H9 (cell line): ENCODE measurements at regions not wholly inside any gene's neighbourhood (a gene's known extent, or its start where the extent isn't known, plus 50 kb on each side); places are given as distances from the start of the nearest gene placed in this dataset.

ENCODE experiments used
- DNase-seq: peaks from one replicate; pipeline ENCODE4 v3.0.0-alpha.2; 2017
- H2AFZ ChIP-seq: one replicate; pipeline ENCODE4 v1.6.1; 2013; ENCODE audit warnings: mild to moderate bottlenecking, low read length, control low read depth, moderate library complexity
- H2AK5ac ChIP-seq: 2 replicates; pipeline ENCODE4 v1.6.1; 2013; ENCODE audit warnings: low read length, control low read depth, mixed read lengths; ENCODE audit not compliant: insufficient read length
- H2BK120ac ChIP-seq: one replicate; pipeline ENCODE4 v1.6.1; 2013; ENCODE audit warnings: low read depth, mild to moderate bottlenecking, low read length, control low read depth, inconsistent platforms; ENCODE audit not compliant: poor library complexity, severe bottlenecking
- H2BK12ac ChIP-seq: 2 replicates; pipeline ENCODE4 v1.6.1; 2013; ENCODE audit warnings: low read length, control low read depth, mixed read lengths, low read depth; ENCODE audit not compliant: insufficient read length
- H2BK15ac ChIP-seq: 2 replicates; pipeline ENCODE4 v1.6.1; 2013; ENCODE audit warnings: low read depth, low read length, control low read depth
- H2BK20ac ChIP-seq: one replicate; pipeline ENCODE4 v1.6.1; 2013; ENCODE audit warnings: low read depth, mild to moderate bottlenecking, low read length, control low read depth, inconsistent platforms; ENCODE audit not compliant: poor library complexity, severe bottlenecking
- H2BK5ac ChIP-seq: 2 replicates; pipeline ENCODE4 v1.6.1; 2013; ENCODE audit warnings: low read length, control low read depth, mixed read lengths; ENCODE audit not compliant: insufficient read length
- H3K14ac ChIP-seq: 2 replicates; pipeline ENCODE4 v1.6.1; 2013; ENCODE audit warnings: low read length, control low read depth; ENCODE audit not compliant: insufficient read depth
- H3K18ac ChIP-seq: 2 replicates; pipeline ENCODE4 v1.6.1; 2013; ENCODE audit warnings: low read depth, mild to moderate bottlenecking, mixed read lengths, low read length, control low read depth; ENCODE audit not compliant: insufficient read length
- H3K23ac ChIP-seq: 2 replicates; pipeline ENCODE4 v1.6.1; 2013; ENCODE audit warnings: low read length, control low read depth, mixed read lengths, low read depth; ENCODE audit not compliant: insufficient read length
- H3K23me2 ChIP-seq: 2 replicates; pipeline ENCODE4 v1.6.1; 2013; ENCODE audit warnings: low read depth, mild to moderate bottlenecking, mixed read lengths, low read length, control low read depth; ENCODE audit not compliant: insufficient read length, poor library complexity, severe bottlenecking
- H3K27ac ChIP-seq: 2 replicates; pipeline ENCODE4 v1.5.1; 2013; ENCODE audit warnings: low read length, control low read depth, mixed read lengths, low read depth; ENCODE audit not compliant: insufficient read length
- H3K27me3 ChIP-seq: 2 replicates; pipeline ENCODE4 v1.6.1; 2013; ENCODE audit warnings: low read length, control low read depth, inconsistent platforms; ENCODE audit not compliant: insufficient read depth
- H3K4ac ChIP-seq: 2 replicates; pipeline ENCODE4 v1.6.1; 2013; ENCODE audit warnings: low read depth, mild to moderate bottlenecking, control low read depth, inconsistent platforms, low read length, moderate library complexity
- H3K4me1 ChIP-seq: 2 replicates; pipeline ENCODE4 v1.6.1; 2013; ENCODE audit warnings: low read length, control low read depth, inconsistent platforms; ENCODE audit not compliant: insufficient read depth
- H3K4me2 ChIP-seq: 2 replicates; pipeline ENCODE4 v1.6.1; 2013; ENCODE audit warnings: low read length, control low read depth, mixed read lengths; ENCODE audit not compliant: insufficient read length, insufficient read depth
- H3K56ac ChIP-seq: 2 replicates; pipeline ENCODE4 v1.6.1; 2013; ENCODE audit warnings: low read depth, mild to moderate bottlenecking, mixed read lengths, low read length, control low read depth; ENCODE audit not compliant: insufficient read length
- H3K79me1 ChIP-seq: 2 replicates; pipeline ENCODE4 v1.6.1; 2013; ENCODE audit warnings: low read depth, mild to moderate bottlenecking, moderate library complexity, low read length, control low read depth, inconsistent platforms; ENCODE audit not compliant: insufficient read depth, poor library complexity, severe bottlenecking
- H3K79me2 ChIP-seq: 2 replicates; pipeline ENCODE4 v1.6.1; 2013; ENCODE audit warnings: low read length, control low read depth, inconsistent platforms; ENCODE audit not compliant: insufficient read depth
- H3K9ac ChIP-seq: 2 replicates; pipeline ENCODE4 v1.6.1; 2013; ENCODE audit warnings: low read length, control low read depth, mixed read lengths; ENCODE audit not compliant: insufficient read length; ENCODE audit errors: extremely low read depth
- H3K9me3 ChIP-seq: one replicate; pipeline ENCODE4 v1.6.1; 2013; ENCODE audit warnings: low read depth, low read length, inconsistent platforms; ENCODE audit not compliant: control insufficient read depth
- H3T11ph ChIP-seq: one replicate; pipeline ENCODE4 v1.6.1; 2013; ENCODE audit warnings: mild to moderate bottlenecking, low read length, control low read depth, inconsistent platforms
- H4K20me1 ChIP-seq: one replicate; pipeline ENCODE4 v1.6.1; 2013; ENCODE audit not compliant: control insufficient read depth, insufficient read length, insufficient read depth
- H4K5ac ChIP-seq: 2 replicates; pipeline ENCODE4 v1.6.1; 2013; ENCODE audit warnings: low read depth, mild to moderate bottlenecking, mixed read lengths, low read length, control low read depth; ENCODE audit not compliant: insufficient read length
- H4K8ac ChIP-seq: replicated peaks from 2 replicates; pipeline ENCODE4 v1.6.1; 2013; ENCODE audit warnings: low read length, control low read depth, mixed read lengths, low read depth; ENCODE audit not compliant: insufficient read length
- H4K91ac ChIP-seq: 2 replicates; pipeline ENCODE4 v1.6.1; 2013; ENCODE audit warnings: low read depth, mild to moderate bottlenecking, moderate library complexity, mixed read lengths, low read length, control low read depth; ENCODE audit not compliant: insufficient read length
- H3K27ac Mint-ChIP-seq, 3 experiments: 2 replicates in 2 of 3; 3 replicates in 1 of 3; pipeline ENCODE4 v1.8.0; 2020 to 2021; ENCODE audit warnings: mixed read lengths in 3 of 3, mild to moderate bottlenecking in 1 of 3, moderate library complexity in 1 of 3
- H3K27me3 Mint-ChIP-seq: 2 replicates; pipeline ENCODE4 v1.8.0; 2021; ENCODE audit warnings: low read depth, mild to moderate bottlenecking, moderate library complexity, mixed read lengths
- H3K36me3 Mint-ChIP-seq, 3 experiments: 2 replicates in 2 of 3; 3 replicates in 1 of 3; pipeline ENCODE4 v1.8.0; 2020 to 2021; ENCODE audit warnings: low read depth in 3 of 3, mixed read lengths in 3 of 3; ENCODE audit not compliant: insufficient read depth in 1 of 3
- H3K4me1 Mint-ChIP-seq, 2 experiments: 2 replicates each; pipeline ENCODE4 v1.8.0; 2020; ENCODE audit warnings: mixed read lengths in 2 of 2
- H3K4me3 Mint-ChIP-seq, 2 experiments: 2 replicates in 1 of 2; 3 replicates in 1 of 2; pipeline ENCODE4 v1.8.0; 2020 to 2021; ENCODE audit warnings: mild to moderate bottlenecking in 2 of 2, mixed read lengths in 2 of 2, moderate library complexity in 1 of 2
- H3K9me3 Mint-ChIP-seq, 2 experiments: 2 replicates in 1 of 2; 3 replicates in 1 of 2; pipeline ENCODE4 v1.8.0; 2020; ENCODE audit warnings: mild to moderate bottlenecking in 2 of 2, mixed read lengths in 2 of 2, moderate library complexity in 1 of 2
- CTCF ChIP-seq: fragments of 200-600 bp; sonication (generic); conservative IDR thresholded peaks from 3 replicates; pipeline ENCODE4 v1.8.0; 2021; ENCODE audit warnings: antibody characterized with exemption, mild to moderate bottlenecking
- WGBS: extraction: QIAGEN DNeasy Blood & Tissue Kit; methylation state at CpG from one replicate; pipeline ENCODE4 v1.1.7; 2013; ENCODE audit warnings: missing lambda C conversion rate, low lambda C conversion rate, mixed read lengths; ENCODE audit not compliant: insufficient read length; ENCODE audit errors: extremely low coverage; 5-methylcytosine and 5-hydroxymethylcytosine counted together

- Histone ChIP-seq H3K14ac (no peak overlapping the region), H3K23ac (no peak overlapping the region), H3T11ph (no peak overlapping the region), H2AK5ac (no peak overlapping the region), H3K23me2 (no peaks in the 10 kb centered on the region), H3K79me2 (no peaks in the 10 kb centered on the region), H2BK12ac (no peak overlapping the region), H4K8ac (no peak overlapping the region), H2BK15ac (no peak overlapping the region), H3K27ac (no peak overlapping the region), H4K20me1 (no peaks in the 10 kb centered on the region), H3K9ac (no peak overlapping the region), H2BK5ac (no peak overlapping the region), H2AFZ (no peak overlapping the region), H2BK120ac (no peak overlapping the region), H3K79me1 (no peaks in the 10 kb centered on the region), H3K4me2 (no peak overlapping the region), H4K91ac (no peak overlapping the region), H3K4me1 (peaks cover 1% of the 10 kb centered on the region; the same call in 1 of the 2 replicates), H2BK20ac (no peak overlapping the region), H3K4ac (no peak overlapping the region), H4K5ac (no peak overlapping the region), H3K9me3 (no peaks in the 10 kb centered on the region), H3K56ac (no peak overlapping the region), H3K18ac (no peak overlapping the region), H3K27me3 (no peaks in the 10 kb centered on the region)
- no peaks in the 10 kb centered on the region for H3K9me3 Mint-ChIP-seq
- no CpG with 5 or more reads among the region's 1 CpG for WGBS
- TF ChIP-seq CTCF, result no peak
- no peak overlapping the region; a peak in 1 of 7 replicates for H3K27ac Mint-ChIP-seq
- no peak overlapping the region for H3K4me3 Mint-ChIP-seq
- no peaks in the 10 kb centered on the region for H3K36me3 Mint-ChIP-seq
- H3K27me3 Mint-ChIP-seq, result peaks cover 2% of the 10 kb centered on the region; the same call in 1 of the 2 replicates
- no peak for DNase-seq
- peaks cover 7 to 9% of the 10 kb centered on the region in 2 experiments; a peak in 3 of 4 replicates for H3K4me1 Mint-ChIP-seq
Measured at GRCh38 chr1:199970125-199970524, 57.4 kb upstream of the NR5A2 start.
